GM12872 (cell line): ENCODE measurements at regions not wholly inside any gene's neighbourhood (a gene's known extent, or its start where the extent isn't known, plus 50 kb on each side); places are given as distances from the start of the nearest gene placed in this dataset.
A peak's percentile ranks its signal among the peaks of the same experiment; 100 is the strongest.

Experiments
- CTCF ChIP-seq: IDR thresholded peaks from 3 replicates; pipeline ENCODE4 v1.5.1; 2011; ENCODE audit warnings: low read depth, mild to moderate bottlenecking, low read length, moderate library complexity; ENCODE audit not compliant: insufficient read depth

GRCh38 chr16:35102780-35103403, 1643.5 kb downstream of the TP53TG3F start:
- TF ChIP-seq CTCF: peak; percentile 41; the same call in 2 of the 3 replicates

- no peak for TF ChIP-seq CTCF
These were observed 1672.0 kb downstream of the TP53TG3F start for GRCh38 chr16:35131429-35131828.

GRCh38 chr16:35134471-35134870, 1675.1 kb downstream of the TP53TG3F start:
- TF ChIP-seq CTCF: no peak

GRCh38 chr16:35140293-35140986, 1681.0 kb downstream of the TP53TG3F start:
- TF ChIP-seq CTCF: no peak

GRCh38 chr16:35141303-35141702, 1681.9 kb downstream of the TP53TG3F start:
- TF ChIP-seq CTCF: no peak

GRCh38 chr16:35142147-35142808, 1682.9 kb downstream of the TP53TG3F start:
- TF ChIP-seq CTCF: no peak

GRCh38 chr16:35142809-35143192, 1683.4 kb downstream of the TP53TG3F start:
- no peak for TF ChIP-seq CTCF
